Caki2 (cell line): ENCODE measurements at regions not wholly inside any gene's neighbourhood (a gene's known extent, or its start where the extent isn't known, plus 50 kb on each side); places are given as distances from the start of the nearest gene placed in this dataset.

Experiments used
- DNase-seq: peaks from one replicate; pipeline ENCODE4 v3.0.0-alpha.2; 2015; ENCODE audit warnings: low read depth
- in situ Hi-C: cut with HindIII; loops from 2 replicates; pipeline ENCODE4 v1.10.0; 2016; ENCODE audit warnings: low sequenced_read_pairs, low pct_unique_long_range_greater_than_20kb, mixed read lengths

GRCh38 chr1:96983866-96984265 lies 262.3 kb downstream of the PTBP2 start:
- in situ Hi-C loops = no loop called here
- no peak for DNase-seq

- in situ Hi-C loops = no loop called here
- DNase-seq = no peak
Observed at GRCh38 chr1:96987186-96987703, 265.7 kb downstream of the PTBP2 start.

- in situ Hi-C loops = no loop called here
- no peak for DNase-seq
Observed at GRCh38 chr1:96989302-96989701, 267.7 kb downstream of the PTBP2 start.

GRCh38 chr1:96990136-96990535 lies 268.6 kb downstream of the PTBP2 start:
- DNase-seq = no peak

GRCh38 chr1:96991261-96991660 lies 269.7 kb downstream of the PTBP2 start:
- in situ Hi-C loops = no loop called here

More at GRCh38 chr1:96990136-96990535, 268.6 kb downstream of the PTBP2 start:
- in situ Hi-C loops = no loop called here

GRCh38 chr1:96992871-96993270 lies 271.3 kb downstream of the PTBP2 start:
- DNase-seq = no peak
- in situ Hi-C loops = no loop called here

More at GRCh38 chr1:96991261-96991660, 269.7 kb downstream of the PTBP2 start:
- no peak for DNase-seq

- in situ Hi-C loops = no loop called here
- DNase-seq = no peak
Observed at GRCh38 chr1:96995351-96995750, 273.8 kb downstream of the PTBP2 start.

- DNase-seq = no peak
- in situ Hi-C loops = no loop called here
Observed at GRCh38 chr1:96996001-96996400, 274.4 kb downstream of the PTBP2 start.

GRCh38 chr1:96997717-96998116 lies 276.1 kb downstream of the PTBP2 start:
- DNase-seq = no peak
- in situ Hi-C loops = no loop called here

- in situ Hi-C loops = no loop called here
- no peak for DNase-seq
Observed at GRCh38 chr1:96998466-96998865, 276.9 kb downstream of the PTBP2 start.

- in situ Hi-C loops = no loop called here
- DNase-seq = no peak
Observed at GRCh38 chr1:96999191-96999590, 277.6 kb downstream of the PTBP2 start.

GRCh38 chr1:97004054-97004453 lies 282.5 kb downstream of the PTBP2 start:
- DNase-seq = no peak
- in situ Hi-C loops = no loop called here

GRCh38 chr1:97004743-97005142 lies 283.2 kb downstream of the PTBP2 start:
- in situ Hi-C loops = no loop called here
- no peak for DNase-seq

- peak; percentile 18 for DNase-seq
- in situ Hi-C loops = no loop called here
Observed at GRCh38 chr1:97006044-97006661, 284.6 kb downstream of the PTBP2 start.

- in situ Hi-C loops = no loop called here
- no peak for DNase-seq
Observed at GRCh38 chr1:97007840-97008604, 286.4 kb downstream of the PTBP2 start.

GRCh38 chr1:97010566-97011264 lies 289.1 kb downstream of the PTBP2 start:
- in situ Hi-C loops = no loop called here
- DNase-seq = no peak

- DNase-seq = no peak
- in situ Hi-C loops = no loop called here
Observed at GRCh38 chr1:97013136-97013535, 291.6 kb downstream of the PTBP2 start.

GRCh38 chr1:97013941-97014340 lies 292.4 kb downstream of the PTBP2 start:
- in situ Hi-C loops = no loop called here
- DNase-seq = no peak

- in situ Hi-C loops = no loop called here
Observed at GRCh38 chr1:97014426-97014825, 292.8 kb downstream of the PTBP2 start.

More at GRCh38 chr1:97014426-97014825, 292.8 kb downstream of the PTBP2 start:
- no peak for DNase-seq
